Vagina (tissue), 2 donors: ENCODE measurements at regions not wholly inside any gene's neighbourhood (a gene's known extent, or its start where the extent isn't known, plus 50 kb on each side); places are given as distances from the start of the nearest gene placed in this dataset.

ENCODE experiments used
- CTCF ChIP-seq, 3 experiments: fragments of 450-650 bp in 2 of 3; fragments of 200-600 bp in 1 of 3; sonication (generic) in 1 of 3; IDR thresholded peaks; one replicate each; pipeline ENCODE4 v1.5.1; 2017 to 2019; ENCODE audit warnings: antibody characterized with exemption in 3 of 3, mild to moderate bottlenecking in 2 of 3, moderate library complexity in 2 of 3
- POLR2A ChIP-seq, 2 donors: fragments of 450-650 bp; IDR thresholded peaks; one replicate each; pipeline ENCODE4 v1.6.1; 2017; ENCODE audit warnings: antibody characterized with exemption in 2 of 2, mild to moderate bottlenecking in 2 of 2, moderate library complexity in 2 of 2

GRCh38 chr16:49189286-49189685, 92.4 kb downstream of the CBLN1 start:
- no peak for TF ChIP-seq CTCF (IDR thresholded peaks at IDR 0.05)
- TF ChIP-seq POLR2A (IDR thresholded peaks at IDR 0.05) = no peak
